ENCODE measurements at regions not wholly inside any gene's neighbourhood (a gene's known extent, or its start where the extent isn't known, plus 50 kb on each side); places are given as distances from the start of the nearest gene placed in this dataset.

DNA sequence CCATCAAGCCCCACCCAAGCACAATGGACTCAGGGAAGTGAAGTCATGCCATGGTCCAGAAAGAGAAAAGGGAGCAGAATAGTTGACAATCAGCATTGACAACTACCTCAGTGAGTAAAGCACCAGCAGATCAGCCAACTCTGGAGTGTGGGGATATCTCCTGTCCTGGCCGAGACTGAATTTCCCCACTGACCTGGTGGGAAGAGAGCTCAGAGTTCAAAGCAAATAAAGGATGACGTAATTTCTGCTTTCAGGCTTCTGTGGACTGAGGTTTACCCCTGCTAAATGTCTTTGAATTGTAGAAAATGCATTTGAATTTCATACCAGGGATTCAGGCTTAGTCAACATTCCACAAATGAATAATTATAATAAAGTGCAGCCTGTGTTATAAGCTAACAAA, 152.9 kb downstream of the CBLN1 start:
- DNase-seq (ENCODE audit: low read depth in 2 of 2): no peak

DNA sequence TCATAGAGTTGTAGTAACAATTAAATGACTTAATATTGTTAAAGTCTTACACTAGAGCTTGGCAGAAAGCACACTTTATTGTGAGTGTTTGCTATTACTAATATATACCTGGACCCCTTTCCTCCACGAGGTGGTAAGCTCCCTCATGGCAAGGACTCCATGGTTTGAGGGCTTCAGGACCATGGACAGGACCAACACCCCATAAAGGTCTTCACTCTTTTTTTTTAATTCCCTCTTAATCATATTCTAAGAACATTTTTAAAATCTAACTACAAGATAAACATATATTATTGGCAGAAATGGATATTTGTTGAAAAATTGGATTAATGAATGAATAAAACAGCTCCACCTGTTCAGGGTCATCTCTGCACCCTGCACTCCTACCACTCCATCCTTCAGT, 154.5 kb downstream of the CBLN1 start:
- no peak for DNase-seq (ENCODE audit: low read depth in 2 of 2)

DNA sequence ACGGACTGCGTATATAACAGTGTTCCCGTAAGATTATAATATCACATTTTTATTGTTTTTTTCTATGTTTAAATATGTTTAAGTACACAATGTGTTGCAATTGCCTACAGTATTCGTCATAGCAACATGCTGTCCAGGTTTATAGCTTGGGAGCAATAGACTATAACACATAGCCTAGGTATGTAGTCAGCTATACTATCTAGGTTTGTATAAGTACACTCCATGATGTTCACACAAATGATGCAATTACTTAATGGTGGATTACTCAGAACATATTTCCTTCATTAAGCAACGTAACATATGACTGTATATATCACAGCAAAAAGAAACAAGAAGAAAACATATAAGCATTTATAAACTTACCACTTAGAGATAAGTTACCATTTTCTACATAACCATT, 160.0 kb downstream of the CBLN1 start:
- no peak for DNase-seq (ENCODE audit: low read depth in 2 of 2)

- no peak for DNase-seq (ENCODE audit: low read depth in 2 of 2)
Observed at GRCh38 chr16:49120631-49121030, 161.0 kb downstream of the CBLN1 start.

DNA sequence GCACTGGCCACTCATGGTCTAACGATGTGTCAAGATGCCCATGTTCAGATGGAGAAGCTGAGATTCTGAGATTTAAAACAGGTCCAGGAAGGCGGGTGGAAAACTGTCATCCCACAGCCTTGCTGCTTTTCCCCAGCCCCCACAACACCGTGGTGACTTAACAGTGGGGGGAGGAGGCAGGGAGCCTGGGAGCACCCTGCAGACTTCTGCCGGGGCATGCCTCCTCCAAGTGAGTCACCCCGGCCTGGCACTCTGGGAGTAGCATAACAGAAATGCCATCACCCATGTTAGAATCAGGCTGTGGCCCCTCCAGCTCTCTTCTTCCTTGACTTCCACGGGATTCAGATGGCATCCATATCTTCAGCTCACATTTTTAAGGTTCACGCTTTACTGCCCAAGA, 164.8 kb downstream of the CBLN1 start:
- no peak for DNase-seq (ENCODE audit: low read depth in 2 of 2)

GRCh38 chr16:49115956-49116355, 165.7 kb downstream of the CBLN1 start:
- DNase-seq (ENCODE audit: low read depth in 2 of 2): no peak

GRCh38 chr16:49112754-49113153, 168.9 kb downstream of the CBLN1 start:
- no peak for DNase-seq (ENCODE audit: low read depth in 2 of 2)

DNA sequence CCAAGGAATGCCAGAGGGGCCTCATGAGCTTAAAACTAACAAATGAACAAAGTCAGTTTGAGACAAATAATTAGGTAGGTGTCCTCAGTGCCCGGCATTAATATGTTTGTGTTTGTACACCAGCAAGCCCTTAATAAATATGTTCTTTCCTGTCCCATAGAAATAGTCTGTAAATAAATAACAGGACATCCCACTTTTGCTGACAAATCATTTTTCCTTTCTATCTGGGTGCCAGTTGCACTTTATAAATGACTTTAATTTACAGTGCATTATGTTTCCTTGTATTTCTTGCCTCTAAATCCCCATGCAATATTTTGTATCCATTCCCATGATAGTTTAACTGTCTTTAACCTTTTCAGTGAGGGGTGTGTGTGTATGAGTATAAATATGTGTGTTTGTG, 170.3 kb downstream of the CBLN1 start:
- no peak for DNase-seq (ENCODE audit: low read depth in 2 of 2)

- DNase-seq (ENCODE audit: low read depth in 2 of 2): no peak
Observed at GRCh38 chr16:49108611-49109010, 173.0 kb downstream of the CBLN1 start.

- DNase-seq (ENCODE audit: low read depth in 2 of 2): no peak
Observed at GRCh38 chr16:49103298-49103697, 178.3 kb downstream of the CBLN1 start.

GRCh38 chr16:49101997-49102396, 179.6 kb downstream of the CBLN1 start:
- DNase-seq (ENCODE audit: low read depth in 2 of 2): no peak

- no peak for DNase-seq (ENCODE audit: low read depth in 2 of 2)
Observed at GRCh38 chr16:49100366-49100765, 181.3 kb downstream of the CBLN1 start.

- DNase-seq (ENCODE audit: low read depth in 2 of 2): no peak
Observed at GRCh38 chr16:49097964-49098363, 183.7 kb downstream of the CBLN1 start.

GRCh38 chr16:49096176-49096945, 185.3 kb downstream of the CBLN1 start:
- DNase-seq (ENCODE audit: low read depth in 2 of 2): no peak

DNA sequence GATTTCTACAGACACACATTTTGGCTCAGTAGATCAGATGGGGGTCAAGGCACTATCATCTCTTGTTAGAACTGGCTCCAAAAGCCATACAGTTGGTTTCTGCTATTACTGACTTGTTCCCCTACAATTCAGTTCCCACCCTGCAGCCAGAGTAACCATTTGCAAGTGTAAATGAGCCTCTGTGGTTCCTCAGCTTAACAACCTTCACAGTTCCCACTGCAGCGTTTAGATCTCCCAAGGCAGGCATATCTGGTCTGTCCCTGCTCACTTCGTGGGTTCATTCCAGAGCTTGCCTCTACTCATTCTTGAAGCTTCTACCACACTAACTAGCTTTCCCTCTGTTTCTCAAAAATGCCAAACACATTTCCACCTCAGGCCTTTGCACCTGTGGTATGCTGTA, 186.1 kb downstream of the CBLN1 start:
- no peak for DNase-seq (ENCODE audit: low read depth in 2 of 2)

DNA sequence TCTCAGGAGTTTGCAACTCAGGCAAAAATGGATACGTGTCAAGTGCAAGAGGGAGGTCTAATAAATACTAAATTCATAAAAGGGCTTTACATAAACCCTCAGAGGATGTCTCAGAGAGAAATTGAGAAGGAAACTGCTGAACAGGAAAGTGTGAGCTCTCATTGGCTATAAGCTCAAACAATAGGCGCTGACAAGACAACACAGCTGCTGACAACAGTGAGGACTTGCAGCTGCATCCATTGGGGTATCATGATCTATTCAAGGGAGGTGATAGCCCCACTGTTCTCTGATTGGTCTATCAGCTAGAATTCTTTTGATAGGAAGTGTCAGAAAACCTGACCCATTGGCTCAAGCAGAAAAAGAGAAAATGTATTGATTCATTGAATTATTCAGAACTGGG, 187.2 kb downstream of the CBLN1 start:
- DNase-seq (ENCODE audit: low read depth in 2 of 2): no peak

DNA sequence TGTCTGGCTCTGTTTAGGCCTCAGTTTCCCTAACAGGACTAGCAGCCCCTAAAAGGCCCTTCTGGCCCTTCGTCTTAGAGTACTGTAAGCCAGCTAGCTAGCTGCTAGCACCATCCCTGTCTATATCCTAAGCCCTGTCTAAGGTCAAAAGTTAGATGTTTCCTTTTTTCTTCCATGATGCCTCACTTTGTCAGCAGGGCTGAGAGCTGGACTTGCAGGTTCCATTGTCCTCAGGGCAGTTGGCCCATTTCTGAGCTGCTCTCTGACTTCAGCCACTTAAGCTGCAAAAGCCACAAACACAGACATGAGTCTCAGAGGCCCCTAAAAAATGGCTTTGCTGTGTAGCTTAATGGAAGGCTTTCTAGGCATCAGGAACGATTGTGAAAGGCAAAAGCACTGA, 187.7 kb downstream of the CBLN1 start:
- no peak for DNase-seq (ENCODE audit: low read depth in 2 of 2)

DNA sequence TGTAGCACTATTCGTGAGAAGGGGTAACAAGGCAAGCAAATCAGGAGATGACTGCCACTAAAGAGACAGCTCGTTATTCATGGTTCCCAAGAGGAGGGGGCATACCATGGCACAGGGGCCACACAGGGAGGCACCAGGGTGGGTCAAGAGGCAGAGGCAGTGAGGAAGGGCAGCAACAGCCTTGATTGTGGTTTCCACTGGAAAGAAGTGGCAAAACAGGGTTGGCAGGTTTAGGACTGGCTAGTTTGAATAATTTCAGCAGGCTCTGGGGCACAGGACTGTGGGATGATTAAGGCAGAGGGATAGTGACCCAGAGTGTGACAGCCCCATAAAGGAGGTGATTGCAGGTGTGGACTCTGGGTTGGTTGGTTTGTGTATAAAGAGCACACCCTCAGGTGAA, 188.9 kb downstream of the CBLN1 start:
- DNase-seq (ENCODE audit: low read depth in 2 of 2): no peak

GRCh38 chr16:49089533-49089932, 192.1 kb downstream of the CBLN1 start:
- DNase-seq (ENCODE audit: low read depth in 2 of 2): no peak

DNA sequence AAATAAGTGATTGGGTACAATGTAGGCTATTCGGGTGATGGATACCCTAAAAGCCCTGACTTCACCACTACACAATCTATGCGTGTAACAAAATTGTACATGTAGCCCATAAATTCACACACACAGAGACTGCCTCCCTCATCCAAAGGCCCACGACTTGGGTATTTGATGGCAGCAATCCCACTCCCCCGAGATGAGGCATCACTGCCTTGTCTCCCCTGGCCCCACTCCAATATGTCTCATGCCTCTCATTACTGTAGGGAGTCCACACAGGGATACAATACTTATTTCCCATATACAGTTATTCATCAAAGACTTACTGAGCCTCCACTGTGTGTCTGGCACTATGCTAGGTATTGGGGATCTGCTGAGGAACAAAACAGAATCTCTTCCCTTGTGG, 192.6 kb downstream of the CBLN1 start:
- DNase-seq (ENCODE audit: low read depth in 2 of 2): no peak

DNA sequence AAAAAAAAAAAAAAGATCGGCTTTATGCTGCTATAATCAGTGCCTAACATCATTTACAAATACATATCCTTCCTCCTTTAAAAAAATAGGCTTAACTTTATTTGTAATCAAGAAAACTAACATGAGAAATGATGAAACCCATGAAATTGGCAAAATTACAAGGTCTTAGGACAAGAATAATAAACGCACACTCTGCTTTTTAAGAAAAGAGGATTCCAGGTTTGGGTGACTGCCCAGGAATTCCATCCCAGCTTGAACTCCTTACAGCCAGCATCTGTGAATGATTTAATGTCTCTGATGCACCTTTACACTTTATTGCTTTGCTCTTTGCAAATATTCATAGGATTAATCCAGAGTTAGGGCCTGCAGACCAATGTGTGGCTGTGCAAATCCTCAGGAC, 196.0 kb downstream of the CBLN1 start:
- no peak for DNase-seq (ENCODE audit: low read depth in 2 of 2)

GRCh38 chr16:49084628-49085390, 196.8 kb downstream of the CBLN1 start:
- DNase-seq (ENCODE audit: low read depth in 2 of 2): no peak

GRCh38 chr16:49081554-49081953, 200.1 kb downstream of the CBLN1 start:
- DNase-seq (ENCODE audit: low read depth in 2 of 2): no peak
